SU-DHL-6 (cell line): ENCODE measurements at regions not wholly inside any gene's neighbourhood (a gene's known extent, or its start where the extent isn't known, plus 50 kb on each side); places are given as distances from the start of the nearest gene placed in this dataset.

ENCODE experiments used
- H2AFZ ChIP-seq: fragments of 200-600 bp; sonication (generic); 2 replicates; pipeline ENCODE4 v1.6.1; 2014; ENCODE audit warnings: low read depth, mild to moderate bottlenecking, moderate library complexity, mixed read lengths, antibody characterized with exemption, low read length; ENCODE audit not compliant: severe bottlenecking
- H3F3A ChIP-seq: fragments of 200-600 bp; shearing (Covaris generic); 2 replicates; pipeline ENCODE4 v1.6.0; 2016; ENCODE audit warnings: antibody characterized with exemption, mild to moderate bottlenecking; ENCODE audit not compliant: insufficient read depth
- H3K27ac ChIP-seq: fragments of 200-600 bp; sonication (generic); 2 replicates; pipeline ENCODE4 v1.5.1; 2016; ENCODE audit warnings: low read depth, mild to moderate bottlenecking, low read length, moderate library complexity, mixed read lengths
- H3K27me3 ChIP-seq: fragments of 200-600 bp; sonication (generic), shearing (Covaris generic); 2 replicates; pipeline ENCODE4 v1.6.0; 2014; ENCODE audit warnings: mild to moderate bottlenecking, low read length
- H3K36me3 ChIP-seq: fragments of 200-600 bp; sonication (generic); 2 replicates; pipeline ENCODE4 v1.6.1; 2014; ENCODE audit warnings: mild to moderate bottlenecking, low read length, mixed read lengths
- H3K4me2 ChIP-seq: fragments of 300-600, 200-600 bp; shearing (Covaris generic), sonication (generic); 2 replicates; pipeline ENCODE4 v1.6.0; 2014; ENCODE audit warnings: low read length, low read depth, mild to moderate bottlenecking; ENCODE audit not compliant: poor library complexity, severe bottlenecking
- H3K4me3 ChIP-seq: fragments of 200-600 bp; sonication (generic); 2 replicates; pipeline ENCODE4 v1.5.1; 2014; ENCODE audit warnings: antibody characterized with exemption, low read length, mild to moderate bottlenecking, mixed read lengths; ENCODE audit not compliant: insufficient read depth, poor library complexity, severe bottlenecking
- H3K79me2 ChIP-seq: fragments of 200-600 bp; sonication (generic); 2 replicates; pipeline ENCODE4 v1.6.1; 2014; ENCODE audit warnings: mild to moderate bottlenecking, low read length, moderate library complexity; ENCODE audit not compliant: insufficient read depth
- H3K9ac ChIP-seq: fragments of 200-600 bp; sonication (generic); 2 replicates; pipeline ENCODE4 v1.7.0; 2014; ENCODE audit warnings: mild to moderate bottlenecking, low read length
- H3K9me2 ChIP-seq: fragments of 200-600 bp; sonication (generic); replicated peaks from 2 replicates; pipeline ENCODE4 v1.6.1; 2014; ENCODE audit warnings: low read length; ENCODE audit not compliant: insufficient read depth
- H3K9me3 ChIP-seq: fragments of 200-600 bp; sonication (generic); 2 replicates; pipeline ENCODE4 v1.6.1; 2014; ENCODE audit warnings: low read length, mixed read lengths; ENCODE audit not compliant: insufficient read depth
- H4K20me1 ChIP-seq: fragments of 200-600 bp; sonication (generic); 2 replicates; pipeline ENCODE4 v1.6.1; 2014; ENCODE audit warnings: low read depth, mild to moderate bottlenecking, antibody characterized with exemption, low read length, moderate library complexity, mixed read lengths
- CTCF ChIP-seq: fragments of 200-600 bp; sonication (generic); IDR thresholded peaks from one replicate; pipeline ENCODE4 v1.5.1; 2017; ENCODE audit warnings: antibody characterized with exemption, mild to moderate bottlenecking, low read length, moderate library complexity; ENCODE audit not compliant: insufficient read depth, poor library complexity, severe bottlenecking
- EZH2phosphoT487 ChIP-seq: fragments of 200-600 bp; sonication (generic), shearing (Covaris generic); conservative IDR thresholded peaks from 2 replicates; pipeline ENCODE4 v1.6.1; 2018; ENCODE audit warnings: mild to moderate bottlenecking, antibody characterized with exemption, low read length, moderate library complexity, mixed read lengths

DNA sequence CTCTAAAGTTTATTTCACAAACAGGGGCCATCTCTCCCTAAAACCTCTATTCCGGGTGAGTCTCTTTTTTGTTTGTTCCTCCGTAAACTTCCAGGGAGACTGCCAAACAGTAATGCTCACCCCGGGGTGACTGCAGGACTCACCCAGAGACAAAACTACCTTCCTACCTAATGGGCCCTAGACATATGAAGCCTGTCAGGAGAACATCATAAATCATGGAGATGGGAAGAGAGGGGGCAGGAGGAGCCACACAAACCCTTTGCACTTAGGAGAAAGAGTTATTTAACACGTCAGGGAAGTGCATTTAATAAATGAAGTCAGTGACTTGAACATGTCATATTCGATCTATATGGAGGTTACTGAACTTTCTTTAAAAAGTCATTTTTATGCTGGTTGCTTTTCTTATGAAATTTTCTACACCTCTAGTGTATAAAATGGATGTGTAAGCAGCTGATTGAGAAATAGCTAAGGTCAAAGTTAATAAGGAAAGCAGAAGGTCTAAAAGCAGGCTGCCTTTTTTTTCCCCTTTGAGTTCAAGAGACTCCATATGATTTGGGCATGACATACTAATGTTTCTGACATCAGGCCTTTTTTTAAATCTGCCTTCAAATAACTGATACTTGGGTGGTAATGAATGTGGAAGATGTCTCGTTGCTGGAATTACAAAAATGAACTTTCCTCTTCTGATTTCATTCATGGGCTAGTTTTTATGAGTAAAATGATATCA, 286.9 kb upstream of the USP25 start:
- H3F3A ChIP-seq: no peaks in the 10 kb centered on the region
- no peaks in the 10 kb centered on the region for H3K9me3 ChIP-seq
- no peak overlapping the region for H3K4me2 ChIP-seq
- no peak overlapping the region for H3K9ac ChIP-seq
- H3K79me2 ChIP-seq: no peaks in the 10 kb centered on the region
- no peaks in the 10 kb centered on the region for H3K9me2 ChIP-seq
- no peak overlapping the region for H2AFZ ChIP-seq
- H3K4me3 ChIP-seq: no peak overlapping the region
- TF ChIP-seq EZH2phosphoT487 (no peak), CTCF (no peak)
- no peaks in the 10 kb centered on the region for H3K36me3 ChIP-seq
- H4K20me1 ChIP-seq: no peaks in the 10 kb centered on the region
- H3K27me3 ChIP-seq: no peaks in the 10 kb centered on the region
- H3K27ac ChIP-seq: no peak overlapping the region

GRCh38 chr21:15443740-15444117, 286.1 kb upstream of the USP25 start:
- no peaks in the 10 kb centered on the region for H3K36me3 ChIP-seq
- no peaks in the 10 kb centered on the region for H3K9me3 ChIP-seq
- no peaks in the 10 kb centered on the region for H3F3A ChIP-seq
- H3K27me3 ChIP-seq: no peaks in the 10 kb centered on the region
- H3K27ac ChIP-seq: no peak overlapping the region
- H2AFZ ChIP-seq: no peak overlapping the region
- H3K4me2 ChIP-seq: no peak overlapping the region
- H3K4me3 ChIP-seq: no peak overlapping the region
- TF ChIP-seq CTCF (no peak), EZH2phosphoT487 (no peak)
- H3K9ac ChIP-seq: no peak overlapping the region
- no peaks in the 10 kb centered on the region for H3K9me2 ChIP-seq
- H3K79me2 ChIP-seq: no peaks in the 10 kb centered on the region
- no peaks in the 10 kb centered on the region for H4K20me1 ChIP-seq

DNA sequence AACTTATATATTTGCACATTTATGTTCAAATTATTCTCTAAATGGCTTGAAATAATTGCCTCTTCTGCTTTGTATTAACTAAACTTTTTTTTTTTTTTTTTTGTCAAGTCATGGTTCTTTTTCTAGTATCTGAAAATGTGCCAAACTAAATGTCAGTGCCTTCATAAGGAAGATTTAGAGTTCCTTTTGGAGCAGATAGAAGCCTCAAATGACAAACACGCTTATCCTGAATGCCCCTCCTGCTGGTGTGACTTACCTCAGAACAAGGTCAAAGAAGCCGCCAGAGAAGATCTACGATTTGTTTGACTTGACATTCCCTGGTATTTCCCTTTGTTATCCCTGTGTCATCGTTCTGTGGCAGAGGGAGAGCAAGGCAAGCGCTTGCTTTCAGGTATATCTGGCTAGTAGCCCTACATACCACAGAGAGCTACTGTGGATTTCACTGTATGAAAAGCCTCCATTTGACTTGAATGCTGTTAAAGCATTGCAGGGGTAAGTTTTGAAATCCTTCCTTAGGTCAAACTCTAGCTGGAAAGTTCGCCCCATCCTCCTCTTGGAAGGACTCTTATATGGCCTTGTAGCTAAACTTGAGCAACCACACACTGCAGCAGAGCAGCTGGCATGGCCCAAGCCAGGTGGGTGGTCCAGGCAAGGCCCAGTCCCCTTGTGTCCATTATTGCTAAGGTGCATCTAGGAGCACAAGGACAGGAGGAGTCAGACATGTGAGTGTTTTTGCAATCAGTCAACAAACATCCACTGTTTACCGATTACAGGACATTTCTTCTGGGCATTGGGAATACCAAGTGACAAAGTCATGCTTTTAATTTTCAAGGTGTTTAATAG, 285.4 kb upstream of the USP25 start:
- no peak overlapping the region for H3K27ac ChIP-seq
- no peaks in the 10 kb centered on the region for H3K9me2 ChIP-seq
- no peak for TF ChIP-seq EZH2phosphoT487
- TF ChIP-seq CTCF: no peak
- no peaks in the 10 kb centered on the region for H3K27me3 ChIP-seq
- H3K36me3 ChIP-seq: no peaks in the 10 kb centered on the region
- H2AFZ ChIP-seq: no peak overlapping the region
- no peaks in the 10 kb centered on the region for H4K20me1 ChIP-seq
- no peak overlapping the region for H3K9ac ChIP-seq
- no peaks in the 10 kb centered on the region for H3K9me3 ChIP-seq
- H3K79me2 ChIP-seq: no peaks in the 10 kb centered on the region
- H3K4me2 ChIP-seq: no peak overlapping the region
- H3F3A ChIP-seq: no peaks in the 10 kb centered on the region
- no peak overlapping the region for H3K4me3 ChIP-seq
